ENCODE measurements at regions not wholly inside any gene's neighbourhood (a gene's known extent, or its start where the extent isn't known, plus 50 kb on each side); places are given as distances from the start of the nearest gene placed in this dataset.
"Not testable (repeated sequence)": the region's sequence is repeated elsewhere in the genome, so short reads cannot be mapped to it uniquely, and the experiment has no call there.

DNA sequence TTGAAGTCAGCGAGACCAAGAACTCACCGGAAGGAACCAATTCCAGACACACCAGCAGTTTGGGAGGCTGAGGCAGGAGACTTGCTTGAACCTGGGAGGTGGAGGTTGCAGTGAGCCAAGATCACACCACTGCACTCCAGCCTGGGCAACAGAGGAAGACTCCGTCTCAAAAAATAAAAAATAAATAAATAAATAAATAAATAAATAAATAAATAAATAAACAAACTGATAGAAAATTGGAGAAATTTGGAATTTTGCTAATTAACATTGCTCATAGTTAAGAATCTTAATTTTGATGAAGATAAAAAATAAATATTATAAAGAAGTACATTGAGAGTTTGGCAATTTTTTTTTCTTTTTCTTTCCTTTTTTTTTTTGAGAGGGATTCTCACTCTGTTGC is 1216.2 kb downstream of the TECRL start:
- intact Hi-C loops (cut with micrococcal nuclease; ENCODE audit: unreplicated experiment); RAD21 ChIA-PET (ENCODE audit: unreplicated experiment); H3K27ac ChIP-seq (ENCODE audit: control insufficient read depth, insufficient read depth); H3K79me2 ChIP-seq (ENCODE audit: control insufficient read depth, insufficient read depth, low read length); H3K4me1 ChIP-seq (ENCODE audit: control insufficient read depth, insufficient read depth, low read length); H2AFZ ChIP-seq (ENCODE audit: control insufficient read depth, low read depth, low read length); H3K27me3 ChIP-seq (replicated peaks in 1 of 2; ENCODE audit: control insufficient read depth in 2 of 2, insufficient read depth in 2 of 2, low read length in 1 of 2); H3K9ac ChIP-seq (ENCODE audit: control insufficient read depth, insufficient read depth, low read length); DNase-seq (ENCODE audit: low read depth, low spot score); POLR2A ChIA-PET; H3K36me3 ChIP-seq (ENCODE audit: control insufficient read depth in 2 of 2, insufficient read depth in 2 of 2, low read length in 1 of 2); BruUV-seq (replicated peaks); H3K4me2 ChIP-seq (ENCODE audit: control insufficient read depth, insufficient read depth); H3K9me3 ChIP-seq (replicated peaks; ENCODE audit: control insufficient read depth, insufficient read depth, low read length); in situ Hi-C loops (cut with MboI); H3K4me3 ChIP-seq; H4K20me1 ChIP-seq (ENCODE audit: control insufficient read depth, insufficient read depth); ATAC-seq; CTCF ChIA-PET; FAIRE-seq; SMC1A ChIA-PET (ENCODE audit: uncharacterized antibody, unreplicated experiment): not testable (repeated sequence)
- WGBS (ENCODE audit: insufficient coverage, insufficient replicate concordance, low lambda C conversion rate, missing lambda C conversion rate): 58% methylated on average over 3 of the region's 3 CpGs

DNA sequence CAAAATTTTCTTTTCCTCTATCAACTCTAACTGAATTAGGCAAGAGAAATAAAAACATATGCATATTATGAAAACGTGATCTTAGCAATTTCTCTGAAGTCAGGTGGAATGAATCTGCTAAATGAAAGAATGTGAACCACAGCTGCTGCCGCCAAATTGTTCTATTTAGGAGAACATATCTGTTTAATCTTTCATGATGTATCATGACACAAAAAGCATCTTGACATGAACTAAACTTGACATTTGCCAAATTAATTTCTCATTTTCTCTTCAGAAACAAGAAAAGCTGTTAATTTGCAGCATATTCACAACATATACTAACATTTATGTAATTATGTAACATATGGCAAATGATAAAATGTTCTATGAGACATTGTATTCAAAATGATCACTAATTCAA is 1237.9 kb downstream of the TECRL start:
- no peak for FAIRE-seq
- WGBS (ENCODE audit: insufficient coverage, insufficient replicate concordance, low lambda C conversion rate, missing lambda C conversion rate): 48% methylated on average over 2 of the region's 2 CpGs
- ATAC-seq: no peak
- no peak for DNase-seq (ENCODE audit: low read depth, low spot score)
- no peaks in the 10 kb centered on the region for H3K9me3 ChIP-seq (replicated peaks; ENCODE audit: control insufficient read depth, insufficient read depth, low read length)
- BruUV-seq (replicated peaks): no TSS peak
- in situ Hi-C loops (cut with MboI) (no loop called here), intact Hi-C loops (cut with micrococcal nuclease; ENCODE audit: unreplicated experiment) (no loop called here)
- ChIA-PET POLR2A (no interaction called here), RAD21 (ENCODE audit: unreplicated experiment) (no interaction called here), CTCF (interaction anchor here (1.2 kb wide), 1 partner anchor 9 kb away, joined by 3 read pairs; no protein-coding TSS in a partner anchor), SMC1A (ENCODE audit: uncharacterized antibody, unreplicated experiment) (no interaction called here)
- no peaks in the 10 kb centered on the region for H3K4me1 ChIP-seq (ENCODE audit: control insufficient read depth, insufficient read depth, low read length)
- no peaks in the 10 kb centered on the region for H4K20me1 ChIP-seq (ENCODE audit: control insufficient read depth, insufficient read depth)
- no peaks in the 10 kb centered on the region for H3K79me2 ChIP-seq (ENCODE audit: control insufficient read depth, insufficient read depth, low read length)
- no peak overlapping the region for H3K4me3 ChIP-seq
- no peak overlapping the region for H2AFZ ChIP-seq (ENCODE audit: control insufficient read depth, low read depth, low read length)
- H3K9ac ChIP-seq (ENCODE audit: control insufficient read depth, insufficient read depth, low read length): no peak overlapping the region
- H3K36me3 ChIP-seq (ENCODE audit: control insufficient read depth in 2 of 2, insufficient read depth in 2 of 2, low read length in 1 of 2): no peaks in the 10 kb centered on the region
- H3K4me2 ChIP-seq (ENCODE audit: control insufficient read depth, insufficient read depth): no peak overlapping the region
- no peaks in the 10 kb centered on the region for H3K27me3 ChIP-seq (replicated peaks in 1 of 2; ENCODE audit: control insufficient read depth in 2 of 2, insufficient read depth in 2 of 2, low read length in 1 of 2)
- H3K27ac ChIP-seq (ENCODE audit: control insufficient read depth, insufficient read depth): no peak overlapping the region
- TF ChIP-seq FOS (IDR thresholded peaks at IDR 0.05; ENCODE audit: borderline replicate concordance, extremely low read depth, insufficient read length) (no peak), CBX3 (IDR thresholded peaks at IDR 0.05; ENCODE audit: borderline replicate concordance, low read depth) (no peak), POLR2A (IDR thresholded peaks at IDR 0.05; ENCODE audit: low read depth, low read length) (no peak), NR2F1 (conservative IDR thresholded peaks at IDR 0.05) (no peak), CBX5 (IDR thresholded peaks at IDR 0.05; ENCODE audit: low read depth) (no peak), IKZF2 (IDR thresholded peaks at IDR 0.05) (no peak), HDAC6 (IDR thresholded peaks at IDR 0.05; ENCODE audit: unreplicated experiment) (no peak), NRF1 (conservative IDR thresholded peaks at IDR 0.05; ENCODE audit: low read depth, low read length) (no peak), RELA (IDR thresholded peaks at IDR 0.05; ENCODE audit: borderline replicate concordance, partially characterized antibody) (no peak), NFXL1 (IDR thresholded peaks at IDR 0.05; ENCODE audit: borderline replicate concordance) (no peak), BCL11A (IDR thresholded peaks at IDR 0.05; ENCODE audit: low read depth, low read length) (no peak), RB1 (IDR thresholded peaks at IDR 0.05; ENCODE audit: borderline replicate concordance) (no peak)
- TF ChIP-seq, protein P1, sequence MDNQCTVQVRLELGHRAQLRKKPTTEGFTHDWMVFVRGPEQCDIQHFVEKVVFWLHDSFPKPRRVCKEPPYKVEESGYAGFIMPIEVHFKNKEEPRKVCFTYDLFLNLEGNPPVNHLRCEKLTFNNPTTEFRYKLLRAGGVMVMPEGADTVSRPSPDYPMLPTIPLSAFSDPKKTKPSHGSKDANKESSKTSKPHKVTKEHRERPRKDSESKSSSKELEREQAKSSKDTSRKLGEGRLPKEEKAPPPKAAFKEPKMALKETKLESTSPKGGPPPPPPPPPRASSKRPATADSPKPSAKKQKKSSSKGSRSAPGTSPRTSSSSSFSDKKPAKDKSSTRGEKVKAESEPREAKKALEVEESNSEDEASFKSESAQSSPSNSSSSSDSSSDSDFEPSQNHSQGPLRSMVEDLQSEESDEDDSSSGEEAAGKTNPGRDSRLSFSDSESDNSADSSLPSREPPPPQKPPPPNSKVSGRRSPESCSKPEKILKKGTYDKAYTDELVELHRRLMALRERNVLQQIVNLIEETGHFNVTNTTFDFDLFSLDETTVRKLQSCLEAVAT (IDR thresholded peaks at IDR 0.05): no peak
- TF ChIP-seq, protein P2, sequence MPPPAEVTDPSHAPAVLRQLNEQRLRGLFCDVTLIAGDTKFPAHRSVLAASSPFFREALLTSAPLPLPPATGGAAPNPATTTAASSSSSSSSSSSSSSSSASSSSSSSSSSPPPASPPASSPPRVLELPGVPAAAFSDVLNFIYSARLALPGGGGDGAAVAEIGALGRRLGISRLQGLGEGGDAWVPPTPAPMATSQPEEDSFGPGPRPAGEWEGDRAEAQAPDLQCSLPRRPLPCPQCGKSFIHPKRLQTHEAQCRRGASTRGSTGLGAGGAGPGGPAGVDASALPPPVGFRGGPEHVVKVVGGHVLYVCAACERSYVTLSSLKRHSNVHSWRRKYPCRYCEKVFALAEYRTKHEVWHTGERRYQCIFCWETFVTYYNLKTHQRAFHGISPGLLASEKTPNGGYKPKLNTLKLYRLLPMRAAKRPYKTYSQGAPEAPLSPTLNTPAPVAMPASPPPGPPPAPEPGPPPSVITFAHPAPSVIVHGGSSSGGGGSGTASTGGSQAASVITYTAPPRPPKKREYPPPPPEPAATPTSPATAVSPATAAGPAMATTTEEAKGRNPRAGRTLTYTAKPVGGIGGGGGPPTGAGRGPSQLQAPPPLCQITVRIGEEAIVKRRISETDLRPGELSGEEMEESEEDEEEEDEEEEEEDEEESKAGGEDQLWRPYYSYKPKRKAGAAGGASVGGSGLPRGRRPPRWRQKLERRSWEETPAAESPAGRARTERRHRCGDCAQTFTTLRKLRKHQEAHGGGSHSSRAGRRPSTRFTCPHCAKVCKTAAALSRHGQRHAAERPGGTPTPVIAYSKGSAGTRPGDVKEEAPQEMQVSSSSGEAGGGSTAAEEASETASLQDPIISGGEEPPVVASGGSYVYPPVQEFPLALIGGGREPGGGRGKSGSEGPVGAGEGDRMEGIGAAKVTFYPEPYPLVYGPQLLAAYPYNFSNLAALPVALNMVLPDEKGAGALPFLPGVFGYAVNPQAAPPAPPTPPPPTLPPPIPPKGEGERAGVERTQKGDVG (CRISPR knock-in tag; IDR thresholded peaks at IDR 0.05): no peak
- TF ChIP-seq, protein P3, sequence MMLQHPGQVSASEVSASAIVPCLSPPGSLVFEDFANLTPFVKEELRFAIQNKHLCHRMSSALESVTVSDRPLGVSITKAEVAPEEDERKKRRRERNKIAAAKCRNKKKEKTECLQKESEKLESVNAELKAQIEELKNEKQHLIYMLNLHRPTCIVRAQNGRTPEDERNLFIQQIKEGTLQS (IDR thresholded peaks at IDR 0.05; ENCODE audit: borderline replicate concordance, extremely low read depth, low read depth, low read length): no peak

Measured in GM12878 (cell line).